ENCODE measurements at regions not wholly inside any gene's neighbourhood (a gene's known extent, or its start where the extent isn't known, plus 50 kb on each side); places are given as distances from the start of the nearest gene placed in this dataset.
"Not testable (repeated sequence)": the region's sequence is repeated elsewhere in the genome, so short reads cannot be mapped to it uniquely, and the experiment has no call there.

- H3K9me3 ChIP-seq; DNase-seq; H3K36me3 ChIP-seq; intact Hi-C loops (cut with DNase I; ENCODE audit: low total_unique reads); H3K4me3 ChIP-seq; H3K27me3 ChIP-seq; H3K27ac ChIP-seq; H3K4me1 ChIP-seq: not testable (repeated sequence)
- 83 to 92% (median 87%) methylated on average over 6 of the region's 6 CpGs for WGBS, 5 donors
Observed at GRCh38 chr2:111509225-111509869, 374.6 kb downstream of the ANAPC1 start.

DNA sequence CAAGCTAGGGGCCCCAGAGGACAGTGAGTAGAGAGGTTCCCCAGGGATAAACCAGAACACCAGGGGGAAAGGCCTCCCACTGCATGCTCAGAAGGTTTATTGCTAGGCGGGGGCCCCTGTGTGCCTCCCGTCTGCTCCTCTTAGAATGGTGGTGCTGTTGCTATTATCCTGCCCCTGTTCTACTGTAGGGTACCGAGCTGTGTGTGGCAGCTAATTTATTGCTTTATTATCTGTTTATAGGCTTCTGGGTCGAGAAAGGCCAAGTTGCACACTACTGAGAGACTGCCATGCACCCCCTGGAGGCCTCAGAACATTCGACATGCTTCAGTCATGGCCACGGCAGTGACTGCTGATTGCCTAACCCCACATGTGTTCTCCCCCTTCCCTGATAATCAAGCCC, 373.6 kb downstream of the ANAPC1 start:
- H3K36me3 ChIP-seq; H3K4me1 ChIP-seq; DNase-seq; H3K27ac ChIP-seq; H3K27me3 ChIP-seq; H3K4me3 ChIP-seq; H3K9me3 ChIP-seq; intact Hi-C loops (cut with DNase I; ENCODE audit: low total_unique reads): not testable (repeated sequence)
- WGBS, 5 donors, result 79 to 100% (median 92%) methylated on average over 3 to 5 of the region's 6 CpGs

DNA sequence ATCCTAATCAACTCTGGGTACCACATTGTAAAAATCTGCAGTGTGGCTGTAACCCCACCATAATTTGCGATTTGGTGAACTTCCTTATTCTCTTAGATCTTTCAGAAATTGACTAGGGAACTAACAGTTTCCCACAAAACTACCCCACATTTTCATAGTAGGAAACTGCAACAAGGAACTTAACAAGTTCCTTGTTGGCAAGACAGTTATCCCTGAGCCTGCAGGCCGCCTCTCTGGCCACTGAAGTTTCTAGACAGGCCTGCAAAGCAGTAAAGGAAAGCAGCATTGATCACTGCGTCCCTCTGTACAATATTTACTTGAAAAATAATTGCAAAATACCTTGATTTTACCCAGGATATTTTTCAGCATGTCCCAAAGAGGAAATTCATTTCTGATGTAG, 372.9 kb downstream of the ANAPC1 start:
- DNase-seq; intact Hi-C loops (cut with DNase I; ENCODE audit: low total_unique reads); H3K27me3 ChIP-seq; H3K36me3 ChIP-seq; H3K4me1 ChIP-seq; H3K27ac ChIP-seq; H3K9me3 ChIP-seq; H3K4me3 ChIP-seq: not testable (repeated sequence)
- WGBS, 5 donors, result 57 to 96% (median 72%) methylated on average over 1 to 3 of the region's 3 CpGs

- intact Hi-C loops (cut with DNase I; ENCODE audit: low total_unique reads); DNase-seq; H3K27ac ChIP-seq; H3K9me3 ChIP-seq; H3K27me3 ChIP-seq; H3K4me1 ChIP-seq; H3K36me3 ChIP-seq; H3K4me3 ChIP-seq: not testable (repeated sequence)
- WGBS, 5 donors, result 43 to 70% (median 62%) methylated on average over 2 of the region's 3 CpGs
Observed at GRCh38 chr2:111512378-111512777, 371.6 kb downstream of the ANAPC1 start.

- H3K4me3 ChIP-seq; H3K4me1 ChIP-seq; H3K27ac ChIP-seq; DNase-seq; H3K9me3 ChIP-seq; H3K36me3 ChIP-seq; H3K27me3 ChIP-seq; intact Hi-C loops (cut with DNase I; ENCODE audit: low total_unique reads): not testable (repeated sequence)
- WGBS, 5 donors, result 74 to 97% (median 90%) methylated on average over 3 to 4 of the region's 4 CpGs
Observed at GRCh38 chr2:111514138-111514537, 369.9 kb downstream of the ANAPC1 start.

DNA sequence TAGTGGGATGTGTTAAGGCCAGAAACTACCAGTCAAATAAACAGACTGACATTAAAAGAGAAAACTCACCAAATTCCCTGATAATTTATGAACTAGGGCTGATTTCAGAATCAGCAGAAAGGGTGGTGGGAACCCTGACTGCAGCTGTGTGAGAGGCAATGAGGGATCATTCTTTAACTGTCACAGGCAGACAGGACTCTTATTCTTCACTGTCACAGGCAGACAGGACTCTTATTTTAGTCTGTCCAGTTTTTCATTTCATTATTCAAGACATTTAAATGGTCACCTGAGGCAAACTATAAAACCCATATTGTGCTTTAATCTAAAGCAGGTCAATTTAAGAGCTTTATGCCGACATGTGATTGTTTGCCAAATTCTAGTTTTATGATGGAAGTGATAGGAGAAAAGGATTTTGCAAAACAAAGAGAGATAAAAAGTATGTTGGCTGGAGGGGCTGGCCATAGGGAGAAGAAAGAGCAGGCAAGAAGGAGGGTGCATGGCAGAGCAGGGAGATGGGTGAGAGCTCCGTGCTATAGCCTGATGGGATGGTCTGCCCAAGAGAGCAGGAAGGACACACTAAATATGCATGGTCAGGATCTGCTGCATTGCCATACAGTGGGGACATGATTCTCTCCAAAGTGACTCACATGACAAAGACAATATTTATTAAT, 366.8 kb downstream of the ANAPC1 start:
- intact Hi-C loops (cut with DNase I; ENCODE audit: low total_unique reads); H3K27me3 ChIP-seq; H3K27ac ChIP-seq; H3K9me3 ChIP-seq; DNase-seq; H3K4me3 ChIP-seq; H3K4me1 ChIP-seq; H3K36me3 ChIP-seq: not testable (repeated sequence)
- 23 to 64% (median 48%) methylated on average over 1 of the region's 2 CpGs for WGBS, 5 donors

DNA sequence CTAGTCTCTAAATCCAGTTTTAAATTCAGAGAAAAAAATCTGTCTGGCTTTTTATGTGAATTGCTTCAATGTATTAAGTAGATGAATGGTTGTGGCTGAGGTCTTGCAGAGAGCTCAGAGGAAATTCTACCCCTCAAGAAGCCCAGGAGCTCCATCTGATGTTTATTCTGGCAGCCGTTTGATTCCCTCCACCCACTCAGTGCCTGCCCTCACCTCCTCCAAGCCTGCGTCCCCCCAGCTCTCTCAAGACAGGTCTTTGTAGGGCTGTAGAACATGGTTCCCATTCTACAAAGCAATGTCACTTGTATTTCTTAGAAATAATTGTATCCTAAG, 366.3 kb downstream of the ANAPC1 start:
- H3K4me3 ChIP-seq; H3K36me3 ChIP-seq; DNase-seq; H3K27me3 ChIP-seq; H3K9me3 ChIP-seq; H3K27ac ChIP-seq; intact Hi-C loops (cut with DNase I; ENCODE audit: low total_unique reads): not testable (repeated sequence)
- peaks cover 0 to 11% (median 3%) of the 10 kb centered on the region in 4 donors for H3K4me1 ChIP-seq
- 41 to 66% (median 56%) methylated on average over 2 of the region's 2 CpGs for WGBS, 5 donors

GRCh38 chr2:111519071-111519470, 364.9 kb downstream of the ANAPC1 start:
- intact Hi-C loops (cut with DNase I; ENCODE audit: low total_unique reads), result no loop called here
- Histone ChIP-seq H3K4me3 (no peak overlapping the region), H3K4me1 (peaks cover 0 to 22% (median 8%) of the 10 kb centered on the region in 4 donors), H3K9me3 (no peaks in the 10 kb centered on the region), H3K27ac (no peak overlapping the region), H3K27me3 (no peaks in the 10 kb centered on the region), H3K36me3 (no peaks in the 10 kb centered on the region)
- 74 to 87% (median 79%) methylated on average over 3 of the region's 3 CpGs for WGBS, 5 donors
- no peak for DNase-seq
- TF ChIP-seq EP300 (IDR thresholded peaks at IDR 0.05) (no peak), POLR2A (IDR thresholded peaks at IDR 0.05) (no peak), POLR2AphosphoS5 (IDR thresholded peaks at IDR 0.05) (no peak)
- TF ChIP-seq, protein P1, sequence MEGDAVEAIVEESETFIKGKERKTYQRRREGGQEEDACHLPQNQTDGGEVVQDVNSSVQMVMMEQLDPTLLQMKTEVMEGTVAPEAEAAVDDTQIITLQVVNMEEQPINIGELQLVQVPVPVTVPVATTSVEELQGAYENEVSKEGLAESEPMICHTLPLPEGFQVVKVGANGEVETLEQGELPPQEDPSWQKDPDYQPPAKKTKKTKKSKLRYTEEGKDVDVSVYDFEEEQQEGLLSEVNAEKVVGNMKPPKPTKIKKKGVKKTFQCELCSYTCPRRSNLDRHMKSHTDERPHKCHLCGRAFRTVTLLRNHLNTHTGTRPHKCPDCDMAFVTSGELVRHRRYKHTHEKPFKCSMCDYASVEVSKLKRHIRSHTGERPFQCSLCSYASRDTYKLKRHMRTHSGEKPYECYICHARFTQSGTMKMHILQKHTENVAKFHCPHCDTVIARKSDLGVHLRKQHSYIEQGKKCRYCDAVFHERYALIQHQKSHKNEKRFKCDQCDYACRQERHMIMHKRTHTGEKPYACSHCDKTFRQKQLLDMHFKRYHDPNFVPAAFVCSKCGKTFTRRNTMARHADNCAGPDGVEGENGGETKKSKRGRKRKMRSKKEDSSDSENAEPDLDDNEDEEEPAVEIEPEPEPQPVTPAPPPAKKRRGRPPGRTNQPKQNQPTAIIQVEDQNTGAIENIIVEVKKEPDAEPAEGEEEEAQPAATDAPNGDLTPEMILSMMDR (IDR thresholded peaks at IDR 0.05), result no peak

Measured in stomach (tissue), 8 donors.